Mononuclear cell (primary cell): ENCODE measurements at regions not wholly inside any gene's neighbourhood (a gene's known extent, or its start where the extent isn't known, plus 50 kb on each side); places are given as distances from the start of the nearest gene placed in this dataset.

ENCODE experiments used
- H3K27me3 ChIP-seq: 2 replicates; pipeline ENCODE4 v1.6.0; 2011; ENCODE audit warnings: low read length, control low read depth; ENCODE audit not compliant: insufficient read depth
- H3K4me1 ChIP-seq: 2 replicates; pipeline ENCODE4 v1.5.1; 2011; ENCODE audit warnings: mild to moderate bottlenecking, low read length, control low read depth; ENCODE audit not compliant: insufficient read depth
- H3K4me3 ChIP-seq: 2 replicates; pipeline ENCODE4 v1.5.1; 2011; ENCODE audit warnings: mild to moderate bottlenecking, low read length, moderate library complexity
- H3K9me3 ChIP-seq: 2 replicates; pipeline ENCODE4 v1.5.1; 2011; ENCODE audit warnings: low read depth, mild to moderate bottlenecking, control low read depth, low read length

- Histone ChIP-seq H3K27me3 (no peaks in the 10 kb centered on the region), H3K9me3 (no peaks in the 10 kb centered on the region), H3K4me3 (no peak overlapping the region), H3K4me1 (no peaks in the 10 kb centered on the region)
Observed at GRCh38 chr20:22101606-22102005, 396.1 kb downstream of the PAX1 start.

- Histone ChIP-seq H3K4me1 (no peaks in the 10 kb centered on the region), H3K4me3 (no peak overlapping the region), H3K27me3 (no peaks in the 10 kb centered on the region), H3K9me3 (no peaks in the 10 kb centered on the region)
Observed at GRCh38 chr20:22100686-22101085, 395.2 kb downstream of the PAX1 start.

DNA sequence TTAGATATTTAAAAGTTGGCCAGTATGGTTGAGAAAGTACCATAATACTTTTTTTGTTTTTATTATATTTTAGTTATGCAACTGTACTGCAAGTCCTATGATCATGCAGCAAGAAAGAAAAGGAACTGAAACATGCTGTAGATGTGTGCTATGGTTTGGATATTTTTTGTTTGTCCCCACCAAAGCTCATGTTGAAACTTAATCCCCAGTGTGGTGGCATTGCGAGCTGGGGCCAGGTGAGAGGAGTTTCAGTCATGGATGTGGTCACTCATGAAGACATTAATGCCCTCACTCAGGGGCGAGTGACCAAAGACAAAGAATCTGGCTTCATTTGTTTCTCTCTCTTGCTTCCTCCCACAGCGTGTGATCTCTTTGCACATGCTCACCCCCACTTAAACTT is 393.9 kb downstream of the PAX1 start:
- H3K4me3 ChIP-seq: no peak overlapping the region
- H3K4me1 ChIP-seq: no peaks in the 10 kb centered on the region
- no peaks in the 10 kb centered on the region for H3K27me3 ChIP-seq
- H3K9me3 ChIP-seq: no peaks in the 10 kb centered on the region

- Histone ChIP-seq H3K27me3 (no peaks in the 10 kb centered on the region), H3K9me3 (no peaks in the 10 kb centered on the region)
Observed at GRCh38 chr20:22098511-22098910, 393.0 kb downstream of the PAX1 start.

GRCh38 chr20:22093122-22093521 is 387.7 kb downstream of the PAX1 start:
- Histone ChIP-seq H3K4me3 (no peak overlapping the region), H3K4me1 (no peaks in the 10 kb centered on the region), H3K9me3 (no peaks in the 10 kb centered on the region), H3K27me3 (no peaks in the 10 kb centered on the region)

More at GRCh38 chr20:22098511-22098910, 393.0 kb downstream of the PAX1 start:
- Histone ChIP-seq H3K4me3 (no peak overlapping the region), H3K4me1 (no peaks in the 10 kb centered on the region)

GRCh38 chr20:22088882-22089281 is 383.4 kb downstream of the PAX1 start:
- no peaks in the 10 kb centered on the region for H3K27me3 ChIP-seq
- no peaks in the 10 kb centered on the region for H3K4me1 ChIP-seq
- H3K9me3 ChIP-seq: no peaks in the 10 kb centered on the region
- no peak overlapping the region for H3K4me3 ChIP-seq

DNA sequence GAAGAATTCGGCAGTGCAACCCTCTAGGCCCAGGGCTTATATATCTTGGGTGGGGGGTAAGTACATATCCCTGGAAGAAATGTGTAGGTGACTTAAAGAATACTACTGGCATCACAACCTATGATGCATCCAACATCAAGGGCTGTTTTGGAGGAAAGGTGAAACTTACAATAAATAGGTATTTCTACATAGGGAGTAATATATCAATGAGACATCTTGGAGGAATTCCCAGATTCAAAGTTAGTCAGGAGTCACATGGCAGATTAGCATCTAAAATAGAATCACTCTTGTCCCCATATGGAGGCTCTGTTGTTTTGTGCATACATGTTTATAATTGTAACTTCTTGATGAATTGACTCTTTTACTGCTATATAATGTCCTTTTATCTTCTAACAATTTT is 375.5 kb downstream of the PAX1 start:
- H3K4me3 ChIP-seq: no peak overlapping the region
- H3K27me3 ChIP-seq: no peaks in the 10 kb centered on the region
- H3K9me3 ChIP-seq: no peaks in the 10 kb centered on the region
- H3K4me1 ChIP-seq: no peaks in the 10 kb centered on the region

GRCh38 chr20:22074635-22075034 is 369.2 kb downstream of the PAX1 start:
- Histone ChIP-seq H3K4me3 (no peak overlapping the region), H3K9me3 (no peaks in the 10 kb centered on the region), H3K4me1 (no peaks in the 10 kb centered on the region), H3K27me3 (no peaks in the 10 kb centered on the region)

GRCh38 chr20:22071841-22072240 is 366.4 kb downstream of the PAX1 start:
- no peak overlapping the region for H3K4me3 ChIP-seq
- H3K27me3 ChIP-seq: no peaks in the 10 kb centered on the region
- no peaks in the 10 kb centered on the region for H3K4me1 ChIP-seq
- no peaks in the 10 kb centered on the region for H3K9me3 ChIP-seq

DNA sequence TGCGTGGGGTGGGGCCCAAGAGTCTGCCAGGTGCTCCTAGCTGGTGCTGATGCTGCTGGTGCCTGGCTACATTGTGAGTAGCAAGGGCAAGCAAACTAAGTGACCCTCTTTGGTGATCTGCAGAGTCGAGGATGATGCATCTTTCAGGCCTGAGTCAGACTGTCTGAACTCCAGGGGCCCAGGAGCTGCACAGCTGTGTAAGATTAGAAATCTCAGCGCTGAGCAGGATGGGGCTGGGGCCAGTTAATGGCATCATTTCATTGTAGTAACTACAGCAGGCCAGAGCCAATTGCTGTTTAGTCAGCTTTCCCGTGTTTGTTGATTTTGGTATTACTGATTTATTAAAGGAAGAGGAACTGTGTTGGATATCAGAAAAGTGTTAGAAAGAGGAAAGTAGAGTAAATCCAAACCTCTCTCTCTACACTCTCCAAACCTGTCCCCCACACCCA is 365.2 kb downstream of the PAX1 start:
- H3K9me3 ChIP-seq: no peaks in the 10 kb centered on the region
- no peaks in the 10 kb centered on the region for H3K4me1 ChIP-seq
- no peak overlapping the region for H3K4me3 ChIP-seq
- H3K27me3 ChIP-seq: no peaks in the 10 kb centered on the region

DNA sequence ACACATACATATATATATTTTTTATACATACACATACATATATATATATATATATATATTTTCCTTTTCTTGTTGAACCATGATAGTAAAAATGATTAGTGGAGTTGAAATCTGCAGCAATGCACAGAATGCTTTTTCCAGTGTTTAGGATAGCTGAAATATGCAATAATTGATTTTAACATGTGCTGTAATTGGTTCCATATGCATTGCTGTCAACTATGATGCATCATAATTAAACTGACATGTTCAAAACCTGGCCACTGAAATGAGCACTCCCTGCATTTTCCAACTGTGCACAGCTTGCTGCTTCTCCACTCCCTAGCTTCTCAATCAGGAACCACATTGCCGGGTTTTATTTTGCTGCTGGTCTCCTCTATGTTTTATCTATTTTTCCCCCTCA is 358.3 kb downstream of the PAX1 start:
- Histone ChIP-seq H3K9me3 (no peaks in the 10 kb centered on the region), H3K4me1 (no peaks in the 10 kb centered on the region), H3K27me3 (no peaks in the 10 kb centered on the region), H3K4me3 (no peak overlapping the region)

DNA sequence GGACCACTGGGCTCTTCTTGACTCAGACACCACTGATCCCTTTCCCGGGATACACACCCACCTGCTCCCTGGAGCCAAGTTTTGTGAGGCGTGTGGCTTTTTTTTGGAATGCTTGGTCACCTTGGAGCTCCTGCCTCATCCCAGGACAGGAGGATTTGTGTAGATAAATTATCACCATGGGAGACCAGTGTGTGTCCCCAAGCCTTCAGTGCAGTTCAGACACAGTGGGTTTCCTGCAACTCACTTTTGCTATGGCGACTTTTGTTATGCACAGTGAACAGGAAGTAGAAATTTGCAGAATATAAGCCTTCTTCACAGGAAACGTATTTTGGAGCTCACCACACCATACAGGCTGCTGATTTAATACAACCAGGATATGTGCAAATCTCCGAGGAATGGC is 357.4 kb downstream of the PAX1 start:
- Histone ChIP-seq H3K4me1 (no peaks in the 10 kb centered on the region), H3K9me3 (no peaks in the 10 kb centered on the region), H3K4me3 (no peak overlapping the region), H3K27me3 (no peaks in the 10 kb centered on the region)

- Histone ChIP-seq H3K9me3 (no peaks in the 10 kb centered on the region), H3K4me1 (no peaks in the 10 kb centered on the region), H3K27me3 (no peaks in the 10 kb centered on the region), H3K4me3 (no peak overlapping the region)
Observed at GRCh38 chr20:22060610-22061009, 355.1 kb downstream of the PAX1 start.

GRCh38 chr20:22058746-22059145 is 353.3 kb downstream of the PAX1 start:
- Histone ChIP-seq H3K4me1 (no peaks in the 10 kb centered on the region), H3K27me3 (no peaks in the 10 kb centered on the region), H3K9me3 (no peaks in the 10 kb centered on the region), H3K4me3 (no peak overlapping the region)

GRCh38 chr20:22055981-22056380 is 350.5 kb downstream of the PAX1 start:
- no peak overlapping the region for H3K4me3 ChIP-seq
- H3K4me1 ChIP-seq: no peaks in the 10 kb centered on the region
- H3K9me3 ChIP-seq: no peaks in the 10 kb centered on the region
- H3K27me3 ChIP-seq: no peaks in the 10 kb centered on the region

GRCh38 chr20:22052025-22052650 is 346.7 kb downstream of the PAX1 start:
- Histone ChIP-seq H3K9me3 (no peaks in the 10 kb centered on the region), H3K4me3 (no peak overlapping the region), H3K4me1 (no peaks in the 10 kb centered on the region), H3K27me3 (no peaks in the 10 kb centered on the region)
